Mammary epithelial cell (primary cell): ENCODE measurements at regions not wholly inside any gene's neighbourhood (a gene's known extent, or its start where the extent isn't known, plus 50 kb on each side); places are given as distances from the start of the nearest gene placed in this dataset.

Experiments used
- CTCF ChIP-seq, 2 donors: IDR thresholded peaks in 1 of 2; conservative IDR thresholded peaks in 1 of 2; 2 replicates each; pipeline ENCODE4 v1.5.1; 2011 to 2012; ENCODE audit warnings: inconsistent platforms in 2 of 2, low read length in 2 of 2, mild to moderate bottlenecking in 2 of 2, control low read depth in 1 of 2, low read depth in 1 of 2; ENCODE audit not compliant: insufficient read depth in 1 of 2; ENCODE audit errors: extremely low read depth in 1 of 2
- EZH2 ChIP-seq: IDR thresholded peaks from 2 replicates; pipeline ENCODE4 v1.6.1; 2012; ENCODE audit warnings: low read length, inconsistent platforms, borderline replicate concordance

DNA sequence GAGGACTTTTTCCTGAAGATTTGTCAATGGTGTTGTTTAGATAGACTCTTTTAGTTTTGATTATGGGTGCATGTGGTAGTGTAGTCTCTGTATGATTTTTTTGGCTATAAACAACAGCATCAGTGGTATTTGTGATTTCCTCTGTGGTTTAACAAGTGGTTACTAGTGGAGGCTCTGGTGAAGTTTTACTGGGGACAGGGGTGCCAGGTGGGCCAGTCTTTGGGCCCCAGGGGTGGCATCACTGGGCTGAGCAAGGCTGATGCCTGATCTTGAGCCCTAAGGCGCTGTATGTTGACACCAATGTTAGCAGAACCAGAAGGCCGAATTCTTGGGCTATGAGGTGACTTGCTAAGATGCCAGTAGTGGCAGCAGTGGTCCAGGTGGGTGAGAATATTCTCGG is 811.4 kb downstream of the DACH1 start:
- TF ChIP-seq CTCF (conservative IDR thresholded peaks at IDR 0.05 in 1 of 2, IDR thresholded peaks at IDR 0.05 in 1 of 2; ENCODE audit: extremely low read depth in 1 of 2, insufficient read depth in 1 of 2, low read depth in 1 of 2, low read length in 2 of 2) (no peak), EZH2 (no peak)
